HG03039 (cell line): ENCODE measurements at regions not wholly inside any gene's neighbourhood (a gene's known extent, or its start where the extent isn't known, plus 50 kb on each side); places are given as distances from the start of the nearest gene placed in this dataset.

Source experiments
- ATAC-seq: cut with Tn5 transposase; IDR thresholded peaks from one replicate; pipeline ENCODE4 v1.9.1; 2021; ENCODE audit warnings: mild to moderate bottlenecking, moderate library complexity; ENCODE audit not compliant: unreplicated experiment

DNA sequence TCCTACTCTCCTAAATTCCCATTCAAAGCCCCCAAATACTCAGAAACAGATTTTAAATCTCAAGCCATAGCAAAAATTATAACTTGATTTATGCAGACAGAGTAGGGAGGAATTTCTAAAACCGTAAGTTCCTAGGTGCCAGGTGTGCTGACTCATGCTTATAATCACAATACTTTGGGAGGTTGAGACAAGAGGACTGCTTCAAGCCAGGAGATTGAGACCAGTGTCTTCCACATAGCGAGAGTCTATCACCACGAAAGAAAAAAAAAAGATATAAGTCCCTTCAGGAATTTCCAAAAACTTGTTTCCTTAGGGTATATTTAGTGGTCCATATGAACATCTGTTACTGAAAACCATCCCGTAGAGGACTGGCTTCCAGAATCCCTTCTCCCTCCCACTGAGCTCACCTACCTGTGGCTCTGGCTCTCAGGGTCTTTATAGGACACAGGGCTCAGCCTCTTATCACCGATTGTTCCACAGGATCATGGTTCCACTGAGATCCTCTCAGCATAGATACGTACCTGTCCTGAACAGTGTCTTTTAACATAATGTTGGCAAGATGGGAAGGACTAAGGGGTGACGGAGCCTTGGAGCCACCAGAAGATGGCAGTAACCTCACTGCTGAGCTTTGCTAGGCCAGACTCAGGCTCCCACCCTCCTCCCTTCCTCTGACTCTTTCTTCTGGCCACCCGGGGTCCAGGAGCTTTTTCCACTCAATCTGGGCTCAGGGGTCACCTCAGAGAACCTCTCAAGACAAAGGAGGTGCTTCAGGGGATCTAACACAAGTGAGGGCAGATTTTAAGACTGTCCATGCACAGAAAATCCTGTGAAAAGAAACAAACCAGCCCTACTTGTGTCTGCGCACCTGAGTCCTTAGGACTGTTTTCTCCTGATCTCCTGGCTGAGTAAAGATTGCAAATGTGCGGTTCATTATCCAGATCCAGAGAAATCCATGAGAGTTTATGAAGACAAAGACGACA lies 117.5 kb upstream of the TOP3B start:
- ATAC-seq: no peak

GRCh38 chr22:22099194-22099486 lies 116.6 kb upstream of the TOP3B start:
- ATAC-seq: no peak

GRCh38 chr22:22098457-22099193 lies 116.0 kb upstream of the TOP3B start:
- no peak for ATAC-seq

GRCh38 chr22:22097727-22098228 lies 115.2 kb upstream of the TOP3B start:
- ATAC-seq: no peak

DNA sequence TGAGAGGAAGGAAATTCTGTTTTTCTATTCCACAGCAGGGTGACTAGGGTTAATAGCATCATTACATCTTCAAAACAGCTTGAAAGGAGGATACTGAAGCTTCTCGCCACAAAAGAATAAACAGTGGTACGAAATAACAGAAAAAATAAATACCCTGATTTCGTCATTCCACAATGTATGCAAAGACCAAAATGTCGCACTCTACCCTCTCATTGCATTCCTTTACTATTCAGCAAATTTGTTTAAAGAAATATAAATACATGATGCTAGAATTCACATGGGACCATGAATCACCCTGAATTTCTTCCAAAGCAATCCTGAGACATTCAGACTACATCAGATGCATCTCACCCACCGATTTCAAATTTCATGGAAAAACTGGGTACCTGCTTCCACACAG lies 112.3 kb upstream of the TOP3B start:
- ATAC-seq: no peak

DNA sequence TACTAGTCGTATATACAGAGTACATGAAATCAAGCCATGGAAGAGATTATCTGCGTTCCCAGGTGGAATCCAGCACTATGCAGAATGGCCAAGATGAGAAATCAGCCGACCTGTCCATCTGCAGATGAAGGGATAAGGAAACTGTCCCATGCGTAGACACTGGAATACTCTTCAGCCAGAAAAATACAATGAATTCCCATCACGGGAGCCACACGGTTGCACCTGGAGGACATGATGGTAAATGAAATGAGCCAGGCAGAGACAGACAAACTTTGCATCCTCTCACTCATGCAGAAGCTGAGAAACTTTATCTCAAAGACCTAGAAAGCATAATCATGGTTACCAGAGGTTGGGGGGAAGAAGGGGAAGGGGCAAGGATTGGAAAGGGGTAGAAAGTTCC lies 111.9 kb upstream of the TOP3B start:
- ATAC-seq: no peak

DNA sequence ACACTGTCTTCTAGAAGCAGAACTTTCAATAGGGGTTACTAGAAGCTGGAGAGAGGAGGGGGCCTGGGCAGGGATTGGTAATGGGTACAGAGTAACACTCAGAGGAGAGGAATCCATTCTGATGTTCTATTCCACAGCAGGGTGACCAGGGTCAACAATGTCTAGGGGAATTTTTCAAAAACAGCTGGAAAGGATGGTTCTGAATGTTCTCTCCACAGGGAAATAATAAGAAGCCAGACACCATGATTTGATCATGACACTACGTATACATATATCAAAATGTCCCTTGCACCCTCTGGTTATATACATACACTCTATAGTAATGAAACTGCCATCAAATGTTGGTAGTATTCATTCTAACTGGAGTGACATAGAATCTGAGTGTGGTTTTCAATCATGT lies 111.2 kb upstream of the TOP3B start:
- ATAC-seq: no peak

DNA sequence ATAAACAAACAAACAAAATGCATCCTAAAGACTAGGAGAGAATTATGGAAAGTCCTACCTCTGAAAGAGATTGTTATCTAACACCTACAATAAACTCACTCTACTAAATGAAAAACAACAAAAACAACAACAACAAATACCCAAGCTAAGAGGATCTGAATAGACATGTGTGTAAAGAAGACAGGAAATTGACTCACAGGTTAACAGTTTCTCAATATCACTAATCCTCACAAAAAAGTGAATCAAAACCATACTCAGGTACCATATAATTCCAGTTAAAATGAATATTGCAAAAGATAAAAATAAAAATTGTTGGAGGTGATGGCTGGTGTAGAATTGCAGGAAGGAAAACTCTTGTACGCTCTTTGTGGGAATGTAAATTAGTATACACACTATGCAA lies 110.4 kb upstream of the TOP3B start:
- no peak for ATAC-seq

DNA sequence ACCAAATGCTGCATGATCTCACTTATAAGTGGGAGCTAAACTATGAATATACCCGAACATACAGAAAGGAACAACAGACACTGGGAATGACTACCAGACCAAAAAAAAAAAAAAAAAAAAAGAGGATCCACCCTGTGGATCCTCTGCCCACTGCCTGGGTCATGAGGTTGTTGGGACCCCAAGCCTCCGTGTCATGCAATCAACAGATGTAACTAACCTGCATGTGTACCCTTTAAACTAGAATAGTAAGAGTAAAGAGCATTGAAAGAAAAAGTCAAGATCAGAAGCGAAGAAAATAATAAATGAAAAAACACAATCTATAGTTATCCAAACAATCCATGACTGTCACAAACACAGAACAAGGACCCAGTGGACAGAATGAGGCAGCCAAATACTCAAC lies 109.5 kb upstream of the TOP3B start:
- no peak for ATAC-seq

DNA sequence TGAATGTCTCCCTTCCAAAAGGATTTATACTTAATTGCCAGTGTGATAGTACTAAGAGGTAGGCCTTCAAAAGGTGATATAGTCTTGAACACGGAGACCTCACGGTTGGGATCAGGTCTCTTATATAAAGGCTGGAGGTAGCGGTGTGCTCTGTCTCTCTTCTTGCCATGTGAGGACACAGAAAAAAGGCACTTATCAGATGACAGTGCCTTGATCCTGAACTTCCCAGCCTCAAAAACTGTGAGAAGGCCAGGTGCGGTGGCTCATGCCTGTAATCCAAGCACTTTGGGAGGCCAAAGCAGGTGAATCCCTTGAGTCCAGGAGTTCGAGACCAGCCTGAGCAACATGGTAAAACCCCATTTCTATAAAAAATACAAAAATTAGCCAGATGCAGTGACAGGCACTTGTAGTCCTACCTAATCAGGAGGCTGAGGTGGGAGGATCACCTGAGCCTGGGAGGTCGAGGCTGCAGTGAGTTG lies 108.9 kb upstream of the TOP3B start:
- ATAC-seq: no peak

- no peak for ATAC-seq
Measured at GRCh38 chr22:22090650-22091399, 108.2 kb upstream of the TOP3B start.

- no peak for ATAC-seq
Measured at GRCh38 chr22:22089459-22090308, 107.1 kb upstream of the TOP3B start.

GRCh38 chr22:22088658-22089458 lies 106.3 kb upstream of the TOP3B start:
- ATAC-seq: no peak

DNA sequence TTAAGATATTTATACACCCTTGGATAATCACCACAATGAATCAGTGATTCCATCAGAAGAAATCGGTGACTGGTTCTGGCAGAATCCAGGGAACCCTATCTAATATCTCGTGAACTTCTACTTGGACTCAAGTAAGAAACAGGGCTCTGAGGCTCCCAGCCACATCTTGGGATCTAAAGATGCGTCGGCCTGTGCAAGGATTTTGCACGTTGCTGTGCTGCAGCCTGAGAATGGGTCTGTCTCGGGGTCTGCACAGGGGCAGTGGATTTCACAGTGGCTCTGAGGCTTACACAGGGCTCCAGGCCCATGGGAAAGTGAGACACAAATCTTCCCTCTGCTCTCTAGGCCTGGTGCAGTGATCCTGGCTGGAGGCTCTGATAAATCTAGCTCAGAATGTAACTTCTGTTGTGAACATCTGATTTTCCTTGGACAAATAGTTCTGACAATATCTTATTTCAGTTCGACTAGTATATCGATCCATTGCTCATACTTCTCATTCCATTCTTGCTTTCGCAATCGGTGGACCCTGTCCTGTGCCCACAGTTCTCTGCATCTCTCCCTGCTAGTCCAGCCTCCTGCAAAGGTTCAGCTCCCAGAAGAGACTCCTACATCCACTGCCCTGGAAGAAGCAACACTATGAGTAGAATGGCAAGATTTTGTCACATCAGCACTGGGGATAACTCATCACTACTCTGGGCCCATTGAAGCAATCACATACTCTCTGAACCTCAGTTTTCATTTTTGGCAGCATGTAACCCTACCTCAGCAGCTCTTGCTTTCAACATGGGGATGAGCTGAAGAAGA lies 105.5 kb upstream of the TOP3B start:
- ATAC-seq: no peak

DNA sequence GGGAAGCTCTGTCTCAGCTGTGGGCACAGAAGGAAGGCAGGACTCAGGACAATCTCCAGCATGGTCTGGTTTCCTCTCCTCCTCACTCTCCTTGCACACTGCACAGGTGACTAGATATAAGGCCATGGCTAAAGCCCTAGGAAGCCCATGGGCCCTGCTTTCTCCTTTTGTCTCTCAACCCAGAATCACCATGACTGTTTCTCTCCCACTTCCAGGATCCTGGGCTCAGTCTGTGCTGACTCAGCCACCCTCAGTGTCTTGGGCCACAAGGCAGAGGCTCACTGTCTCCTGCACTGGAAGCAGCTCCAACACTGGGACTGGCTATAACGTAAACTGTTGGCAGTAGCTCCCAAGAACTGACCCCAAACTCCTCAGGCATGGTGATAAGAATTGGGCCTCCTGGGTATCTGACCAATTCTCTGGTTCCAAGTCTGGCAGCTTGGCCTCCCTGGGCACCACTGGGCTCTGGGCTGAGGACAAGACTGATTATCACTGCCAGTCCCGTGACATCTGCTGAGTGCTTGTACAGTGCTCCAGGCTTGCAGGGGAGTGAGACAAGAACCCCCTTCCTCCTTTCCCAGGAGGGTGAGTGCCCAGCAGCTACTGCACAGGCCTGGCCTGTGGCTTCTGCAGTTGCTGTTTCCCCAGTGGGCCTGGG lies 104.0 kb upstream of the TOP3B start:
- ATAC-seq: no peak

DNA sequence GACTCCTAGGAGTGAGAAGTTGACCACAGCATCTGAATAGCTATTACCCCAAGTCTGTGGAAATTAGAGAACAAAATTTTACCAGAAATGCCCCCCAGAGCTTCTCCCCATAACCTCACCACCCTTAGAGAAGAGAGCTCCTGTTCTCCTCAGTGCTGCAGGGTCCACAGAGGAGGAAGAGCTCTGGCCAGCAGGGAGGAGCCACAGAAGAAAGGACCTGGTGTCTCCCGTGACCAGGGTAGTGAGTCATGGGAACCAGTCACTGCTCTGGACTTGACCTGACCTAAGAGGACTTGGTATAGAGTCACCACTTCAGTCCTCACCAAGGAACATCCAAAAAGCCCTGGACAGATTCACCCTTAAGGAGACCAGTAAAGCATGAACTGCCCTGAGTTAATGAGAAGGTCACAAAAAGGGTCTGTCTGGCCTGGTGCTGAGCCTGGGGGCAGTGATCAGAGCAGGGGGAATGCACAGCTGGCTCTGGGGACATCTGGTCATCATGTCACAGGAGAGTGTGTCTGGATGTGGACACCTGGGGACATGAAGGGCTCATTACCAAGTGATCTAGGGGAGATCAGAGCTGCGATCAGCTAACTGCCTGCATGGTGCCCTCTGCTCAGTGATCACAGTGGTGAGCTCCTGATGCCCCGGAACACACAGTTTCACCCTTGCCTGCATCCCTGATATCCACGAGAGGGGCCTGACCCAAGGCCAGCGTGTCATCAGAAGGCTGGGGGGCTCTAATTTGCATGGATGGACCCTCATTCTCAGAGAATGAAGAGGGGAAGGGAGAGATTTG lies 103.3 kb upstream of the TOP3B start:
- ATAC-seq: no peak

- ATAC-seq: no peak
Measured at GRCh38 chr22:22084089-22084711, 101.6 kb upstream of the TOP3B start.
